SK-N-SH (cell line): ENCODE measurements at regions not wholly inside any gene's neighbourhood (a gene's known extent, or its start where the extent isn't known, plus 50 kb on each side); places are given as distances from the start of the nearest gene placed in this dataset.

ENCODE experiments used
- CTCF ChIA-PET: fragments of 300-600, 350-600 bp; formaldehyde crosslinking; extraction: SDS; loops from one replicate; lab custom pipeline; 2021; lab: Yijun Ruan, JAX
- POLR2A ChIA-PET: fragments of 350-600 bp; sonication (Branson Sonifier 250); formaldehyde crosslinking; extraction: SDS; loops from one replicate; lab custom pipeline; 2020; ENCODE audit warnings: antibody characterized with exemption, inconsistent platforms; lab: Yijun Ruan, JAX
- DNase-seq: peaks from one replicate; pipeline ENCODE4 v3.0.0; 2012
- H2AFZ ChIP-seq: fragments of 200-600 bp; sonication (generic); 2 replicates; pipeline ENCODE4 v1.8.1; 2016; ENCODE audit warnings: antibody characterized with exemption, mild to moderate bottlenecking, low read depth
- H3F3A ChIP-seq: fragments of 200-600 bp; sonication (generic); replicated peaks from 2 replicates; pipeline ENCODE3; 2016; ENCODE audit warnings: antibody characterized with exemption, mild to moderate bottlenecking; ENCODE audit not compliant: insufficient read depth
- H3K27ac ChIP-seq, 2 experiments: fragments of 200-500 bp in 1 of 2; fragments of 200-600 bp in 1 of 2; sonication (Bioruptor generic) in 1 of 2; sonication (generic), shearing (Covaris generic) in 1 of 2; 2 replicates each; pipeline versions ENCODE4 v1.5.1 to v1.6.1; 2014 to 2016; ENCODE audit warnings: low read depth in 2 of 2, inconsistent platforms in 1 of 2, low read length in 1 of 2, mild to moderate bottlenecking in 1 of 2, mixed read lengths in 1 of 2
- H3K27me3 ChIP-seq: fragments of 200-600 bp; sonication (generic), shearing (Covaris generic); 2 replicates; pipeline ENCODE4 v1.6.1; 2016; ENCODE audit warnings: mixed run types; ENCODE audit not compliant: insufficient read depth
- H3K36me3 ChIP-seq, 2 experiments: fragments of 200-500 bp in 1 of 2; fragments of 200-600 bp in 1 of 2; sonication (Bioruptor generic) in 1 of 2; sonication (generic) in 1 of 2; replicated peaks in 1 of 2; 2 replicates each; pipeline versions ENCODE3 to v1.5.1; 2014 to 2016; ENCODE audit warnings: low read length in 1 of 2, mild to moderate bottlenecking in 1 of 2; ENCODE audit not compliant: insufficient read depth in 2 of 2, control insufficient read depth in 1 of 2
- H3K4me1 ChIP-seq, 2 experiments: fragments of 200-500 bp in 1 of 2; fragments of 200-600 bp in 1 of 2; sonication (Bioruptor generic) in 1 of 2; sonication (generic), shearing (Covaris generic) in 1 of 2; 2 replicates each; pipeline versions ENCODE4 v1.5.1 to v1.6.1; 2014 to 2016; ENCODE audit warnings: low read depth in 1 of 2, low read length in 1 of 2, mixed run types in 1 of 2; ENCODE audit not compliant: insufficient read depth in 2 of 2, control insufficient read depth in 1 of 2
- H3K4me2 ChIP-seq: fragments of 200-600 bp; sonication (generic), shearing (Covaris generic); 2 replicates; pipeline ENCODE4 v1.6.1; 2017; ENCODE audit warnings: mixed run types
- H3K4me3 ChIP-seq, 2 experiments: fragments of 200-500 bp in 1 of 2; fragments of 200-600 bp in 1 of 2; sonication (Bioruptor generic) in 1 of 2; sonication (generic), shearing (Covaris generic) in 1 of 2; 2 replicates each; pipeline versions ENCODE4 v1.5.1 to v1.8.1; 2014 to 2016; ENCODE audit warnings: low read depth in 2 of 2, inconsistent platforms in 1 of 2, low read length in 1 of 2, mild to moderate bottlenecking in 1 of 2, mixed read lengths in 1 of 2, moderate library complexity in 1 of 2
- H3K79me2 ChIP-seq: fragments of 200-600 bp; sonication (generic); 2 replicates; pipeline ENCODE4 v1.8.1; 2017; ENCODE audit warnings: mild to moderate bottlenecking; ENCODE audit not compliant: insufficient read depth
- H3K9ac ChIP-seq: fragments of 200-600 bp; sonication (generic); 2 replicates; pipeline ENCODE4 v1.6.1; 2017; ENCODE audit warnings: mixed run types
- H3K9me2 ChIP-seq: fragments of 200-600 bp; sonication (generic); 2 replicates; pipeline ENCODE4 v1.6.1; 2017; ENCODE audit warnings: mixed run types
- H3K9me3 ChIP-seq: fragments of 200-600 bp; sonication (generic); 2 replicates; pipeline ENCODE4 v1.6.1; 2017; ENCODE audit warnings: mixed run types, mild to moderate bottlenecking, moderate library complexity
- H4K20me1 ChIP-seq: fragments of 200-600 bp; sonication (generic); 2 replicates; pipeline ENCODE4 v1.6.1; 2017; ENCODE audit warnings: mild to moderate bottlenecking, mixed run types; ENCODE audit not compliant: insufficient read depth
- EP300 ChIP-seq, 2 experiments: IDR thresholded peaks; 2 replicates each; pipeline versions ENCODE4 v1.4.0 to v1.6.1; 2012; ENCODE audit warnings: borderline replicate concordance in 1 of 2, low read depth in 1 of 2, low read length in 1 of 2
- FOSL2 ChIP-seq: IDR thresholded peaks from 2 replicates; pipeline ENCODE4 v1.4.0; 2012; ENCODE audit warnings: low read depth, mild to moderate bottlenecking, moderate library complexity, borderline replicate concordance
- NRF1 ChIP-seq: IDR thresholded peaks from 2 replicates; pipeline ENCODE4 v1.6.1; 2012; ENCODE audit warnings: low read depth, mild to moderate bottlenecking, low read length
- POLR2AphosphoS5 ChIP-seq: IDR thresholded peaks from 2 replicates; pipeline ENCODE4 v1.6.1; 2012; ENCODE audit warnings: low read depth, low read length
- RFX5 ChIP-seq: IDR thresholded peaks from 2 replicates; pipeline ENCODE4 v1.6.1; 2012; ENCODE audit warnings: mild to moderate bottlenecking, improper control_type of control experiment, low read length
- SIN3A ChIP-seq: IDR thresholded peaks from 2 replicates; pipeline ENCODE4 v1.6.1; 2012; ENCODE audit warnings: low read depth, mild to moderate bottlenecking, low read length, moderate library complexity, borderline replicate concordance
- WGBS: methylation state at CpG from one replicate; pipeline ENCODE4 v1.1.6; 2017; ENCODE audit warnings: low lambda C conversion rate; 5-methylcytosine and 5-hydroxymethylcytosine counted together
- TF ChIP-seq, protein P1 (sequence below): IDR thresholded peaks from 2 replicates; pipeline ENCODE4 v1.6.1; 2012; ENCODE audit warnings: mild to moderate bottlenecking, low read depth, low read length, moderate library complexity

DNA sequence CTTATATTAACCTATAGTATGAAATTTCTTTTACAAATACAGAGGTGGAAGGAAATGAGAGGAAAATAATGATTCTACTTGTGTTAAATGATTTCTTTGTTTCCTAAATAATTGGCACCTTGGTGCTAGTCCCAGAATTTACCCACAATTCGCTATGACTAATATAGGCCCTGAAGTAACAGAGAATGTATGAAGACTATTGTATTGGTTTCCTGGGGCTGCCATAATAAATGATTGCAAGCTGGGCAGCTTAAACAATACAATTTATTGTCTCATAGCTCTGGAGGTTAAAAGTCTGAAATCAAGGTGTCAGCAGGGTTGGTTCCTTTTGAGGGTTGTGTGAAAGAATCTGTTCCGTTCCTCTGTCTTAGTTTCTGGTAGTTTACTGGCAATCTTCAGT is 74.8 kb upstream of the GPRIN3 start (continued):
- TF ChIP-seq FOSL2 = no peak
- no peak for TF ChIP-seq NRF1
- TF ChIP-seq, protein P1, sequence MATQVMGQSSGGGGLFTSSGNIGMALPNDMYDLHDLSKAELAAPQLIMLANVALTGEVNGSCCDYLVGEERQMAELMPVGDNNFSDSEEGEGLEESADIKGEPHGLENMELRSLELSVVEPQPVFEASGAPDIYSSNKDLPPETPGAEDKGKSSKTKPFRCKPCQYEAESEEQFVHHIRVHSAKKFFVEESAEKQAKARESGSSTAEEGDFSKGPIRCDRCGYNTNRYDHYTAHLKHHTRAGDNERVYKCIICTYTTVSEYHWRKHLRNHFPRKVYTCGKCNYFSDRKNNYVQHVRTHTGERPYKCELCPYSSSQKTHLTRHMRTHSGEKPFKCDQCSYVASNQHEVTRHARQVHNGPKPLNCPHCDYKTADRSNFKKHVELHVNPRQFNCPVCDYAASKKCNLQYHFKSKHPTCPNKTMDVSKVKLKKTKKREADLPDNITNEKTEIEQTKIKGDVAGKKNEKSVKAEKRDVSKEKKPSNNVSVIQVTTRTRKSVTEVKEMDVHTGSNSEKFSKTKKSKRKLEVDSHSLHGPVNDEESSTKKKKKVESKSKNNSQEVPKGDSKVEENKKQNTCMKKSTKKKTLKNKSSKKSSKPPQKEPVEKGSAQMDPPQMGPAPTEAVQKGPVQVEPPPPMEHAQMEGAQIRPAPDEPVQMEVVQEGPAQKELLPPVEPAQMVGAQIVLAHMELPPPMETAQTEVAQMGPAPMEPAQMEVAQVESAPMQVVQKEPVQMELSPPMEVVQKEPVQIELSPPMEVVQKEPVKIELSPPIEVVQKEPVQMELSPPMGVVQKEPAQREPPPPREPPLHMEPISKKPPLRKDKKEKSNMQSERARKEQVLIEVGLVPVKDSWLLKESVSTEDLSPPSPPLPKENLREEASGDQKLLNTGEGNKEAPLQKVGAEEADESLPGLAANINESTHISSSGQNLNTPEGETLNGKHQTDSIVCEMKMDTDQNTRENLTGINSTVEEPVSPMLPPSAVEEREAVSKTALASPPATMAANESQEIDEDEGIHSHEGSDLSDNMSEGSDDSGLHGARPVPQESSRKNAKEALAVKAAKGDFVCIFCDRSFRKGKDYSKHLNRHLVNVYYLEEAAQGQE = no peak
- TF ChIP-seq EP300 (IDR thresholded peaks at IDR 0.05; ENCODE audit: borderline replicate concordance in 1 of 2, low read depth in 1 of 2, low read length in 1 of 2) = no peak
- TF ChIP-seq SIN3A = no peak
- TF ChIP-seq, all 33 proteins: peak for 0

DNA sequence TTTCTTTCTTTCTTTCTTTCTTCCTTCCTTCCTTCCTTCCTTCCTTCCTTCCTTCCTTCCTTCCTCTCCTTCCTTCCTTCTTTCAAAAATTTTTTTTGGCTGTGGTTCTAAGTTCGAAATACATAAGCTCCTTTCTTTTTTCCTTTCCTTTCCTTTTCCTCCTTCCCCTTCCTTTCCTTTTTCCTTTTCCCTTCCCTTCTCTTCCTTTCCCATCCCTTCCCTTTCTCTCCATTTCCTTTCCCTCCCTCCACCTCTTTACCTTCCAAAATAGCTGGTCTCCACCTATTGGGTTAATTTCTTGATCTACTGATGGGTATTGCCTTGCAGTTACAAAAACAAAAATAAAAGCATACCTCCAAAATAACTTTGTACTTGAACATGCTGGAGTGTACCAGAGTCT is 73.4 kb upstream of the GPRIN3 start:
- 3% methylated on average over 1 of the region's 1 CpG for WGBS
- no peaks in the 10 kb centered on the region for H3K36me3 ChIP-seq
- DNase-seq = no peak
- no peak overlapping the region for H3K4me2 ChIP-seq
- no peak overlapping the region for H3K9ac ChIP-seq
- H3K4me1 ChIP-seq = no peaks in the 10 kb centered on the region
- ChIA-PET CTCF (no interaction called here), POLR2A (no interaction called here)
- H3K4me3 ChIP-seq = no peak overlapping the region
- no peaks in the 10 kb centered on the region for H3K9me3 ChIP-seq
- H4K20me1 ChIP-seq = no peaks in the 10 kb centered on the region
- no peak overlapping the region for H2AFZ ChIP-seq
- H3K79me2 ChIP-seq = no peaks in the 10 kb centered on the region
- TF ChIP-seq POLR2AphosphoS5 (no peak), NRF1 (no peak), SIN3A (no peak), RFX5 (no peak)
- TF ChIP-seq, protein P1 = no peak
- H3K27me3 ChIP-seq = no peaks in the 10 kb centered on the region
- H3K9me2 ChIP-seq = no peaks in the 10 kb centered on the region
- no peaks in the 10 kb centered on the region for H3F3A ChIP-seq
- no peak overlapping the region for H3K27ac ChIP-seq
